ENCODE measurements at regions not wholly inside any gene's neighbourhood (a gene's known extent, or its start where the extent isn't known, plus 50 kb on each side); places are given as distances from the start of the nearest gene placed in this dataset.

DNA sequence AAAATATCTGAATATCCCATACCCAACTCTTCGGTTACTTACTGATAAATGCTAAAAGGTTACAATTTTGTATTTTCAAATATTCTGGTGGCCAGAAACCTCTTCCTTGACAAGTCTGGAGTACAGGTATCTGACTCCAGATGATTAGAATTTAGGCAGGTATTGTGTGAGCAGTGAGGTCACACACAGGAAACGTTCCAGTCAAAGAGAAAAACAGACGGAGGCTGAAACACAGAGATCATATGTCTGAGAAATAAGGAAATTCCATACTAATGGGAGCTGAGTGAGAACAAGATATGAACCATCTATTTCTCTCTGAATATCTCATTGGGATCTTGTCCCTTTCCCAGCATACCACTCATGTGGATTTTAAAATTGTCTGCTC, 89.4 kb upstream of the IGLL5 start:
- TF ChIP-seq POLR2A (IDR thresholded peaks at IDR 0.05) (no peak), EP300 (IDR thresholded peaks at IDR 0.05) (no peak)
